Erythroblast (primary cell): ENCODE measurements at regions not wholly inside any gene's neighbourhood (a gene's known extent, or its start where the extent isn't known, plus 50 kb on each side); places are given as distances from the start of the nearest gene placed in this dataset.
"Not testable (repeated sequence)": the region's sequence is repeated elsewhere in the genome, so short reads cannot be mapped to it uniquely, and the experiment has no call there.

Experiments used
- DNase-seq, 2 experiments: peaks; one replicate each; lab custom pipeline; 2025; lab: John Stamatoyannopoulos, UW
- GATA1 ChIP-seq: IDR thresholded peaks from 2 replicates; pipeline ENCODE4 v1.6.1; 2011; ENCODE audit warnings: low read depth, mild to moderate bottlenecking, control low read depth, low read length, moderate library complexity
- POLR2A ChIP-seq: IDR thresholded peaks from 2 replicates; pipeline ENCODE4 v1.6.1; 2011; ENCODE audit warnings: mild to moderate bottlenecking, low read length

- DNase-seq: not testable (repeated sequence)
Measured at GRCh38 chr5:93682471-93683404, 58.7 kb downstream of the POU5F2 start.

DNA sequence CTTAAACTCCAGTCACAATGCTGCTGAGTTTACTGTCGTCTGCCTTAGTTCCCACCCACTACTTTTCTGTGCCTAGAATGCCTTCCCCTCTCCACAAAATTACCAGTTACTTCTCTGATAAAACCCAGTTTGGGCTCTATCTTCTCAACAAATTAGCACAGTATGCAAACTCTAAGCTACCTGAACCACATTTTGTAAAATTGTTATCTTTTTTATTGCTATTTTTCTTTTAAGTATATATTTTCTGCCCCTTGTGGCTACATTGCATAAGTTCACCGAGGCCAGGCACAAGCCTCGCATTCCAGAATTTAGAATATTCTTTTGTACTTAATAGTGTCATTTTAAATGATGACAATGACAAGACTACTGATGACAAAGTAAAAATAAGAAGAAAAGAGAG, 60.0 kb downstream of the POU5F2 start:
- peak; percentile 1 to 6 for DNase-seq
- no peak for TF ChIP-seq GATA1

DNA sequence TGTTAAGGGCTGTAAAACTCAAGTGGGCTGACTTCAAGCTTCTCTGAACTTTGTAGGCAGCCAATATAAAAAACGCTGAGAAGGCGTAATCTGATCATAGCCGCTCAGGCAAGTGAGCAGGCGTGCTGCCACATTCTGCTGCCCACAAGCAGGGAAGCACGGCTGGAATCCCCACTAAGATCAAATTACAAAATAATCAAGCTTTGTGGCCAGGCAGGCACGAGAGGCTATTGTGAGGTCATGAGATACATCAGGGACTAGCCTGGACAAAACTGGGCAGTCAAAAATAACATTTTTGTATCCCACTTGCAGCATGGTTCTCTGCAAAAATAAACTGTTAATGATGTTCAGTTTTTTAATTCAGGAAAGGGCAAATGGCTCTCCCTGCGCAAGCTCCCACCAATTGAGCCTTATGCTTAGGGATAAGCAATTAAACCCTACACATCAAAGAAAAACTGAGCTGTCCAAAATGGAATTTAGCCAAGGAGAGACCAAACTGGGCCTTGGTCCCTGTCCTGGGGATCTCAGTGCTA, 64.0 kb downstream of the POU5F2 start:
- TF ChIP-seq POLR2A (no peak), GATA1 (no peak)
- DNase-seq: peak; percentile 33 to 39

GRCh38 chr5:93676704-93677103, 64.7 kb downstream of the POU5F2 start:
- DNase-seq: peak in 1 of 2 experiments; percentile 14
- TF ChIP-seq POLR2A: no peak
- TF ChIP-seq GATA1: no peak

- TF ChIP-seq GATA1: no peak
- TF ChIP-seq POLR2A: no peak
- peak; percentile 28 to 58 for DNase-seq
Measured at GRCh38 chr5:93675460-93676450, 65.6 kb downstream of the POU5F2 start.

DNA sequence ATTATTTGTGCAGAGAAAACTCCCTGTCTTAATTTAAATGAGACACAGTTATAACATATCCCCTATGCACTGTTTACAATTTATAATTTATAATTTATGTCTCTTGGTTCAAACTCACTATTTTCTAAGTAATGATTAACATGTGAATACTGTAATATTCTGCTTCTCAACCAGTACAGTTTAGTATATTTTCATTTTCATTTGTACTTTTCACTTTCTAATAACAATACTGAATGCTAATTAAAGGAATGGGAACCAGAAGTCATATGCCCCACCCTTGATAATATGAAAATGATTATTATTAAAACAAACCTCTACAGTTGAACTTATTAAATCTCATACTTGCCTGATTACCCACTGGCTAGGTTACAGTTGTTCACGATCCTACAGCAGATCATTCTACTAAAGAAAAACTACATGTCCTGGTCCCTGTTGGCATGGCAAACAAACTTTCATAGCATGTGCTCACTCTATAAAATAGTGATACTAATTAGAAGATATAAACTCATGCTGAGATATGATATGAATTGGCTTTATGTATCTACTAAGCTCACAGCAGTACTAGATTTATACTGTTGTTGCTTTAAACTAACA, 66.4 kb downstream of the POU5F2 start:
- DNase-seq: peak; percentile 28 to 58
- no peak for TF ChIP-seq GATA1
- TF ChIP-seq POLR2A: no peak

- DNase-seq: peak; percentile 95 to 99
- peak; percentile 60 for TF ChIP-seq POLR2A
- TF ChIP-seq GATA1: no peak
Measured at GRCh38 chr5:93674138-93674537, 67.3 kb downstream of the POU5F2 start.

DNA sequence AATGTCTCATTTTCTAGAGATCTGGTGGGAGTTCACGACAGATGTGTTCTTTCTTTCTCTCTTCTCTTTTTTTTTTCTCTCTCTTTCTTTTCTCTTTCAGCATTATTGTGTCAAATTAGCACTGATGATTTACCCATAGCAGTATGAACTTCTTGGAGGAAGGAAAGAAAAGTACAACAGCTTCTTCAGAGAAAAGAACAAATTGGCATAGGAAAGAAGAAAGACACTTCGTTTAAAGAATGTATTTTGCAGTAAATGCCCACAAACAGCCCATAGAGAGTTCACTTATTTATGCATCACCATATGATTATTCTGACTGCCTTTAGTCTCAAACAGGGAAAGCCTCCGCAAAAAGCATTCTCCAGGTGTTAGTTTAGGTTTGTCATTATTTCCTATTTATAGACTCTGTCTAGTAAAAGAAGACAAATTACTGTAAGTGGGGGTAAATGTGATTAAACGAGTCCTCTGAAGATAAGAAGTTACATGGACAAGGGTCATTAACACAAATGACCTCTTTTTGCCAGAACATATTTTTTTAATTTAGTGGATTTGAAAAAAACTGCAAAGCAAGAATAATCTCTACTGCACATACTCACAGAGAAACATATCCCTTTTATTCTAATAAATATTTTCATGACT, 68.0 kb downstream of the POU5F2 start:
- peak in 1 of 2 experiments; percentile 58 for DNase-seq
- TF ChIP-seq GATA1 (no peak), POLR2A (no peak)

DNA sequence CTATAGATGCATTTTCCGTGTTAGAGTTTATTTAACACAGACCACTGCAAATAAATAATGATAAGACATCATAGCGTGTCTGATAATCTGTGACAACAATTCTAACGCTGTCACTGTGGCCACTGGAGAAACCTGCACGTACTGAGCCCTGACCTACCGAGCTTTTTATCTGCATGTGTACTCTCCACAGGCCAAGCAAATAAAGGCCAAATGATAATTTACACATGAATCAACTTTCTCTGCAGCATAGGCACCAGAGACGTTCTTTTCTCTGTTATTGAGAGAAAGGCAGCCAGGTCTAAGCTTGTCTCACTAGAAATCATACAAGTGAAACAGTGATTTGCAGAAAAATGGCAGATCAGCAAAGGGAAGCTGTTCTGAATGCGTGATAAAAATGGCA, 75.8 kb downstream of the POU5F2 start:
- no peak for DNase-seq

DNA sequence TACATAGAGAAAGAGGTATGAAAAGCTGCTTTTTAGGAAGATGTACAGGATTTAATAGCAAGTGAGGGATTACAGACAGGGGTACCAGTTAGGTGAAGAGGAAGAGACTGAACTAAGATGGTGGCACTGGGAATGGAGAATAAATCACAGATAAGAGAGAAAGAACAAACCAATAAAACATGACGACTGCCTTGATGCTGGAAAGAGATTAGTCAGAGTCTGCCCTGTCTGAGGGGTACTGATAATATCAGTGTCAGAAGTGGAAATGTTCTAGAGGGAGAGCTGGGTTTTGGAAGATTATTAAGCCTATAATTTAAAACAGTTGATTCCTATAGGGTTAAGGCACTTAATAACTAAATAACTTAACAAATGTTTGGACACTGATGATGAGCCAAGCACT, 77.7 kb downstream of the NR2F1 start:
- no peak for DNase-seq
- TF ChIP-seq POLR2A (no peak), GATA1 (no peak)

More for the DNA sequence above, 75.8 kb downstream of the POU5F2 start:
- TF ChIP-seq POLR2A: no peak
- no peak for TF ChIP-seq GATA1

- DNase-seq: no peak
- TF ChIP-seq GATA1 (no peak), POLR2A (no peak)
Measured at GRCh38 chr5:93658044-93658443, 75.0 kb downstream of the NR2F1 start.

GRCh38 chr5:93654676-93655075, 71.7 kb downstream of the NR2F1 start:
- no peak for TF ChIP-seq POLR2A
- no peak for TF ChIP-seq GATA1
- DNase-seq: no peak

- TF ChIP-seq POLR2A: no peak
- TF ChIP-seq GATA1: no peak
- no peak for DNase-seq
Measured at GRCh38 chr5:93653716-93654115, 70.7 kb downstream of the NR2F1 start.
